ENCODE measurements at regions not wholly inside any gene's neighbourhood (a gene's known extent, or its start where the extent isn't known, plus 50 kb on each side); places are given as distances from the start of the nearest gene placed in this dataset.

DNA sequence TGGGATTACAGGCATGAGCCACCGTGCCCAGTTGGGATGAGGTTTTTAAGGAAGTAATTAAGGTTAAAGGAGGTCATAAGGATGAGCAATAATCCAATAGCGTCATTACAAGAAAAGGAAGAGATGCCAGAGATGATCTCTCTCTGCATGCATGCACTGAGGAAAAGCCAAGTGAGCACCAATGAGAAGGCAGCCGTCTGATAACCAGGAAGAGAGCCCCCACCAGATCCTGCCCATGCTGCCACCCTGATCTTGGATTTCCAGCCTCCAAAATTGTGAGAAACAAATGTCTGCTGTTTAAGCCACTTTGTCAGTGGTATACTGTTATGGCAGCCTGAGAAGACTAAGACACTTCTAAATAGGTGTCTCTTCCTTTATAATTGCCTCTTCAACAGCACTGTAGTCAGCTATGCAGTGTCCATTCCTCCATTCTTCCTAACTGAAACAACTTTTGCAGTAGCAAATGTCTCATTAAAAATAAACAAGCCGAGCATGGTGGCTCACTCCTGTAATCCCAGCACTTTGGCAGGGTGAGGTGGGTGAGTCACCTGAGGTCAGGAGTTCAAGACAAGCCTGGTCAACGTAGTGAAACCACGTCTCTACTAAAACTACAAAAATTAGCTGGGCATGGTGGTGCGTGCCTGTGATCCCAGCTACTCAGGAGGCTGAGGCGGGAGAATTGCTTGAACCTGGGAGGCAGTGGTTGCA, 216.2 kb upstream of the RUNX1 start:
- no peak overlapping the region for H3K4me3 ChIP-seq (ENCODE audit: low read depth, low read length)
- DNase-seq (ENCODE audit: low read depth): no peak
- TF ChIP-seq, protein P1, sequence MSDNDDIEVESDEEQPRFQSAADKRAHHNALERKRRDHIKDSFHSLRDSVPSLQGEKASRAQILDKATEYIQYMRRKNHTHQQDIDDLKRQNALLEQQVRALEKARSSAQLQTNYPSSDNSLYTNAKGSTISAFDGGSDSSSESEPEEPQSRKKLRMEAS (IDR thresholded peaks at IDR 0.05; ENCODE audit: low read depth, low read length): no peak
- TF ChIP-seq, protein P2, sequence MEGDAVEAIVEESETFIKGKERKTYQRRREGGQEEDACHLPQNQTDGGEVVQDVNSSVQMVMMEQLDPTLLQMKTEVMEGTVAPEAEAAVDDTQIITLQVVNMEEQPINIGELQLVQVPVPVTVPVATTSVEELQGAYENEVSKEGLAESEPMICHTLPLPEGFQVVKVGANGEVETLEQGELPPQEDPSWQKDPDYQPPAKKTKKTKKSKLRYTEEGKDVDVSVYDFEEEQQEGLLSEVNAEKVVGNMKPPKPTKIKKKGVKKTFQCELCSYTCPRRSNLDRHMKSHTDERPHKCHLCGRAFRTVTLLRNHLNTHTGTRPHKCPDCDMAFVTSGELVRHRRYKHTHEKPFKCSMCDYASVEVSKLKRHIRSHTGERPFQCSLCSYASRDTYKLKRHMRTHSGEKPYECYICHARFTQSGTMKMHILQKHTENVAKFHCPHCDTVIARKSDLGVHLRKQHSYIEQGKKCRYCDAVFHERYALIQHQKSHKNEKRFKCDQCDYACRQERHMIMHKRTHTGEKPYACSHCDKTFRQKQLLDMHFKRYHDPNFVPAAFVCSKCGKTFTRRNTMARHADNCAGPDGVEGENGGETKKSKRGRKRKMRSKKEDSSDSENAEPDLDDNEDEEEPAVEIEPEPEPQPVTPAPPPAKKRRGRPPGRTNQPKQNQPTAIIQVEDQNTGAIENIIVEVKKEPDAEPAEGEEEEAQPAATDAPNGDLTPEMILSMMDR (IDR thresholded peaks at IDR 0.05; ENCODE audit: low read depth, low read length): no peak

DNA sequence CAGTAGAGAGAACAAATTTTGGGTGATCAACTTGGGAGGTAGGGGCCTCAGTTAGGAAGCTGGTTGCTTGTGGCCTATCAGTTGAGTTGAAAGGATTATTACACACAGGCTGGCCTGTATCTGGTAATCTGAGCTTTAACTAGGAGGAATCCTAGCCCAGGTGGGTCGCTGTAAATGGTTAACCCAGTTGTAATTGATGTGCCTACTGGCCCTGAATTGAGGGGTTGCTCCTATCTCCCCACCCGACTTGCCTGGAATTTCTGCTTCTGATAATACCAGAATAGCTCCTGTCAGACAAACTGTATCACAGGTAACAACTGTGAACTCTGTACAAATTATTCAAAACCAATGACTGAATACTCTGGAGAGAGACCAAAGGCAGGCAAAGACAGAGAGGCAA, 210.4 kb upstream of the RUNX1 start:
- no peak overlapping the region for H3K4me3 ChIP-seq (ENCODE audit: low read depth, low read length)
- TF ChIP-seq MYC (IDR thresholded peaks at IDR 0.05; ENCODE audit: low read depth, low read length): no peak
- TF ChIP-seq POLR2A (IDR thresholded peaks at IDR 0.05; ENCODE audit: extremely low read depth, insufficient read length): no peak
- TF ChIP-seq, protein P1 (IDR thresholded peaks at IDR 0.05; ENCODE audit: low read depth, low read length): no peak
- TF ChIP-seq, protein P2 (IDR thresholded peaks at IDR 0.05; ENCODE audit: low read depth, low read length): no peak
- DNase-seq (ENCODE audit: low read depth): no peak

DNA sequence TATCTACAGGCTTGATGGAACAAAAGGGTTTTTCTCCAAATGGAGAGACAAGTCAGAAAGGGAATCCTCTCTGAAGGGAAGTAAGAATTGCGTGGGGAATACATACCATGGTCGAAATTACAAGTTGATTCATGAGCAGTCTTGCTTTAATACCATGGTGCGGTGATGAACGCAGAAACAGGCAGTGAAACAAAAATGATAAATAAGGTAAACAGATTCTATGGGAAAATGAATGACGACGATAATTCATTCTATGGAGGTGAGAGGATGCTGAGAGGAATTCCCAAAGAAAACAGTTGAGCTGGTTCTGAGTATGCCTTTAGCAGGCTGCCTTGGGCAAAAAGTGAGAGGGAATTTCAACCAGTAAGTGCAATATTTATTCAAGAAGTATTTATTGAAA, 209.4 kb upstream of the RUNX1 start:
- TF ChIP-seq POLR2A (IDR thresholded peaks at IDR 0.05; ENCODE audit: extremely low read depth, insufficient read length) (no peak), MYC (IDR thresholded peaks at IDR 0.05; ENCODE audit: low read depth, low read length) (no peak)
- TF ChIP-seq, protein P1 (IDR thresholded peaks at IDR 0.05; ENCODE audit: low read depth, low read length): no peak
- TF ChIP-seq, protein P2 (IDR thresholded peaks at IDR 0.05; ENCODE audit: low read depth, low read length): no peak
- no peak for DNase-seq (ENCODE audit: low read depth)
- H3K4me3 ChIP-seq (ENCODE audit: low read depth, low read length): no peak overlapping the region

DNA sequence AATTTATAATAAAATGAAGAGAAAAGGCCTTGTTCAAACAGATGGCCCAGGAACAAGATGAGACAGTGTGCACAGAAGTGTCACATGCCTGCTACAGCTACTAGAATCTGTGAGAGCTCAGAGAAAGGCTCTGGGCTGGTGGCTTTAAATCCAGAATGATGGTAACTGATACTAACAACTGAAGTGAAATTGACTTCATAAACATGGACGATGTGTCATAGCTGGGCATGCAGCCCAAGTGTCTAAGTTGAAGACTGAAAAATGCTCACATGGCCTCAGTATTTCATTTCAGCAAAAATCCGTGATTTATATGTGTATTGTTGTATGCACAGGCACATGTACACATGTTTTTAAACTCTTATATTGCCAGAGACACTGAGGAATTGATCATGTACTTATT, 208.3 kb upstream of the RUNX1 start:
- H3K4me3 ChIP-seq (ENCODE audit: low read depth, low read length): no peak overlapping the region
- no peak for DNase-seq (ENCODE audit: low read depth)
- TF ChIP-seq, protein P2 (IDR thresholded peaks at IDR 0.05; ENCODE audit: low read depth, low read length): no peak
- TF ChIP-seq, protein P1 (IDR thresholded peaks at IDR 0.05; ENCODE audit: low read depth, low read length): no peak
- TF ChIP-seq POLR2A (IDR thresholded peaks at IDR 0.05; ENCODE audit: extremely low read depth, insufficient read length) (no peak), MYC (IDR thresholded peaks at IDR 0.05; ENCODE audit: low read depth, low read length) (no peak)

DNA sequence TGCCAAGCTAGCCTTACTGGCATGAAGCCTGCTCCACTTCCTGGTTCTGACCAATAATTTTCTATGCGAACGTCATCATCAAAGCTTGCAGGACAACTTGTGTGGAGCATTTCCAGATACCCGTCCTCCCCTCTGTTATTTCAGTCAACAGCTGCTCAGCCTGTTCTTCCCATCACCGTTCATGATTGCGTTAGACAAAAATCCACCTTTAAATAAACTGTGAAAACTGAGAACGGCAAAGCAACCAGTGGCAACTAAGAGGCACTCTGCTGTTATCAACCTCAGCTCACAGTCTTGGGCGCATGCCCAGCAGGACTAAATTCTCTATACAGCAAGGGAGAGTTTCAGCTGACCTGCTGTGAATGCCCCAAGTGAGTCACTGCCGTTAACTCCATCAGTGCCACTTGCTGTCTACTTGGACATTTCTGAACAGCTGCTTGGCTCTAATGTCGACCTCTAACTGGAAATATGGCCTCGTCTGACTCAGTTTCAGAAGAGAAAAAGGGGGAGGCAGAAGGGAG, 207.4 kb upstream of the RUNX1 start:
- no peak for TF ChIP-seq POLR2A (IDR thresholded peaks at IDR 0.05; ENCODE audit: extremely low read depth, insufficient read length)
- TF ChIP-seq, protein P1 (IDR thresholded peaks at IDR 0.05; ENCODE audit: low read depth, low read length): no peak
- TF ChIP-seq, protein P2 (IDR thresholded peaks at IDR 0.05; ENCODE audit: low read depth, low read length): no peak
- no peak overlapping the region for H3K4me3 ChIP-seq (ENCODE audit: low read depth, low read length)
- DNase-seq (ENCODE audit: low read depth): no peak
